ENCODE measurements at regions not wholly inside any gene's neighbourhood (a gene's known extent, or its start where the extent isn't known, plus 50 kb on each side); places are given as distances from the start of the nearest gene placed in this dataset.

- FAIRE-seq = no peak
- H3K4me3 ChIP-seq (ENCODE audit: low read depth, low read length) = no peak overlapping the region
- H3K36me3 ChIP-seq (ENCODE audit: control insufficient read depth, insufficient read depth, low read length) = no peaks in the 10 kb centered on the region
- TF ChIP-seq CTCF (IDR thresholded peaks at IDR 0.05; ENCODE audit: insufficient read depth, low read length, severe bottlenecking) = no peak
- no peaks in the 10 kb centered on the region for H3K27me3 ChIP-seq (ENCODE audit: control insufficient read depth, insufficient read depth, low read length)
- DNase-seq (ENCODE audit: low read depth) = no peak
Observed at GRCh38 chr12:20039562-20039961, 328.8 kb upstream of the PDE3A start.

GRCh38 chr12:20040184-20040583, 328.2 kb upstream of the PDE3A start:
- FAIRE-seq (no peak), DNase-seq (ENCODE audit: low read depth) (no peak)
- no peak for TF ChIP-seq CTCF (IDR thresholded peaks at IDR 0.05; ENCODE audit: insufficient read depth, low read length, severe bottlenecking)
- Histone ChIP-seq H3K4me3 (ENCODE audit: low read depth, low read length) (no peak overlapping the region), H3K36me3 (ENCODE audit: control insufficient read depth, insufficient read depth, low read length) (no peaks in the 10 kb centered on the region), H3K27me3 (ENCODE audit: control insufficient read depth, insufficient read depth, low read length) (no peaks in the 10 kb centered on the region)

- no peaks in the 10 kb centered on the region for H3K36me3 ChIP-seq (ENCODE audit: control insufficient read depth, insufficient read depth, low read length)
- no peaks in the 10 kb centered on the region for H3K27me3 ChIP-seq (ENCODE audit: control insufficient read depth, insufficient read depth, low read length)
- TF ChIP-seq CTCF (IDR thresholded peaks at IDR 0.05; ENCODE audit: insufficient read depth, low read length, severe bottlenecking) = no peak
- no peak overlapping the region for H3K4me3 ChIP-seq (ENCODE audit: low read depth, low read length)
- DNase-seq (ENCODE audit: low read depth) = no peak
- FAIRE-seq = no peak
Observed at GRCh38 chr12:20040831-20041230, 327.5 kb upstream of the PDE3A start.

GRCh38 chr12:20044351-20044750, 324.0 kb upstream of the PDE3A start:
- H3K27me3 ChIP-seq (ENCODE audit: control insufficient read depth, insufficient read depth, low read length) = no peaks in the 10 kb centered on the region
- FAIRE-seq (no peak), DNase-seq (ENCODE audit: low read depth) (no peak)
- H3K36me3 ChIP-seq (ENCODE audit: control insufficient read depth, insufficient read depth, low read length) = no peaks in the 10 kb centered on the region
- no peak for TF ChIP-seq CTCF (IDR thresholded peaks at IDR 0.05; ENCODE audit: insufficient read depth, low read length, severe bottlenecking)
- no peak overlapping the region for H3K4me3 ChIP-seq (ENCODE audit: low read depth, low read length)

- no peak for DNase-seq (ENCODE audit: low read depth)
- Histone ChIP-seq H3K4me3 (ENCODE audit: low read depth, low read length) (no peak overlapping the region), H3K27me3 (ENCODE audit: control insufficient read depth, insufficient read depth, low read length) (no peaks in the 10 kb centered on the region), H3K36me3 (ENCODE audit: control insufficient read depth, insufficient read depth, low read length) (no peaks in the 10 kb centered on the region)
- FAIRE-seq = no peak
- TF ChIP-seq CTCF (IDR thresholded peaks at IDR 0.05; ENCODE audit: insufficient read depth, low read length, severe bottlenecking) = no peak
Observed at GRCh38 chr12:20044846-20045245, 323.5 kb upstream of the PDE3A start.

- no peak for TF ChIP-seq CTCF (IDR thresholded peaks at IDR 0.05; ENCODE audit: insufficient read depth, low read length, severe bottlenecking)
- H3K4me3 ChIP-seq (ENCODE audit: low read depth, low read length) = no peak overlapping the region
- no peaks in the 10 kb centered on the region for H3K27me3 ChIP-seq (ENCODE audit: control insufficient read depth, insufficient read depth, low read length)
- FAIRE-seq = no peak
- no peaks in the 10 kb centered on the region for H3K36me3 ChIP-seq (ENCODE audit: control insufficient read depth, insufficient read depth, low read length)
- DNase-seq (ENCODE audit: low read depth) = no peak
Observed at GRCh38 chr12:20047901-20048300, 320.4 kb upstream of the PDE3A start.

Data from bronchial epithelial cell (primary cell).